ENCODE measurements at regions not wholly inside any gene's neighbourhood (a gene's known extent, or its start where the extent isn't known, plus 50 kb on each side); places are given as distances from the start of the nearest gene placed in this dataset.

DNA sequence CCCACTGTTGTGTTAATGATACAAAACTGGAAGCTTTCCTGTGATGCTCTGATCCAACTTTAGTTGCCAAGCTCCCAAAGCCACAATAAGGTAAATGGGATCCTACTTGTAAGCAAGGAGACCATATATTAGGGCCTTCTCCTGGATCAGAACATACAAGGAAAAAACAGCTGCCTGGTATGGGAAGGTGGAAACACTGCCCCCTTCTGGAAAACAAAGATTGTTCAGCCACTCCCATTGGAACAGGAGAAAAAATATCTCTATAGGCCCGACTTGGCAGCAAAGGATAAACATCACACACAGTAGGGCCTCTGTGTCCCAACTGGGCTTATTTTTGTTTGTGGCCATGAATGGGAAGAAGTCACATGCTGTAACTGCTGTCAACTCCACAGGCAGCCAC, 166.5 kb downstream of the TBX22 start:
- Histone ChIP-seq H3K9me3 (no peaks in the 10 kb centered on the region), H3K36me3 (replicated peaks in 1 of 2; ENCODE audit: control insufficient read depth in 1 of 2, insufficient read depth in 2 of 2, low read length in 1 of 2) (no peaks in the 10 kb centered on the region), H3F3A (replicated peaks; ENCODE audit: insufficient read depth) (no peaks in the 10 kb centered on the region), H3K9ac (no peak overlapping the region), H3K4me1 (ENCODE audit: control insufficient read depth in 1 of 2, insufficient read depth in 2 of 2, low read depth in 1 of 2, low read length in 1 of 2) (no peaks in the 10 kb centered on the region), H3K4me3 (ENCODE audit: low read depth in 2 of 2, low read length in 1 of 2) (no peak overlapping the region), H3K27ac (ENCODE audit: low read depth in 2 of 2, low read length in 1 of 2) (no peak overlapping the region), H3K9me2 (no peaks in the 10 kb centered on the region), H2AFZ (ENCODE audit: low read depth) (no peak overlapping the region), H3K79me2 (ENCODE audit: insufficient read depth) (no peaks in the 10 kb centered on the region), H3K27me3 (ENCODE audit: insufficient read depth) (no peaks in the 10 kb centered on the region), H4K20me1 (ENCODE audit: insufficient read depth) (no peaks in the 10 kb centered on the region), H3K4me2 (no peak overlapping the region)
- DNase-seq, result no peak
- POLR2A ChIA-PET, result no interaction called here
- 0% methylated on average over 1 of the region's 1 CpG for WGBS (ENCODE audit: low lambda C conversion rate)
- CTCF ChIA-PET, result interaction anchor here (0.9 to 1.4 kb wide), 2 partner anchors 11 to 14 kb away, joined by 3 read pairs; no protein-coding TSS in a partner anchor
- TF ChIP-seq RAD21 (IDR thresholded peaks at IDR 0.05; ENCODE audit: low read length) (peak; percentile 10; the same call in 1 of the 2 replicates), GATA2 (CRISPR knock-in tag; IDR thresholded peaks at IDR 0.05) (no peak), YY1 (IDR thresholded peaks at IDR 0.05; ENCODE audit: low read depth) (no peak), MXI1 (IDR thresholded peaks at IDR 0.05; ENCODE audit: low read depth, low read length) (no peak), JUND (IDR thresholded peaks at IDR 0.05) (no peak), TCF12 (IDR thresholded peaks at IDR 0.05) (no peak), FOXJ3 (CRISPR knock-in tag; IDR thresholded peaks at IDR 0.05) (no peak)
- TF ChIP-seq, protein P1, sequence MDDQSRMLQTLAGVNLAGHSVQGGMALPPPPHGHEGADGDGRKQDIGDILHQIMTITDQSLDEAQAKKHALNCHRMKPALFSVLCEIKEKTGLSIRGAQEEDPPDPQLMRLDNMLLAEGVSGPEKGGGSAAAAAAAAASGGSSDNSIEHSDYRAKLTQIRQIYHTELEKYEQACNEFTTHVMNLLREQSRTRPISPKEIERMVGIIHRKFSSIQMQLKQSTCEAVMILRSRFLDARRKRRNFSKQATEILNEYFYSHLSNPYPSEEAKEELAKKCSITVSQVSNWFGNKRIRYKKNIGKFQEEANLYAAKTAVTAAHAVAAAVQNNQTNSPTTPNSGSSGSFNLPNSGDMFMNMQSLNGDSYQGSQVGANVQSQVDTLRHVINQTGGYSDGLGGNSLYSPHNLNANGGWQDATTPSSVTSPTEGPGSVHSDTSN (IDR thresholded peaks at IDR 0.05), result no peak
- TF ChIP-seq, protein P2, sequence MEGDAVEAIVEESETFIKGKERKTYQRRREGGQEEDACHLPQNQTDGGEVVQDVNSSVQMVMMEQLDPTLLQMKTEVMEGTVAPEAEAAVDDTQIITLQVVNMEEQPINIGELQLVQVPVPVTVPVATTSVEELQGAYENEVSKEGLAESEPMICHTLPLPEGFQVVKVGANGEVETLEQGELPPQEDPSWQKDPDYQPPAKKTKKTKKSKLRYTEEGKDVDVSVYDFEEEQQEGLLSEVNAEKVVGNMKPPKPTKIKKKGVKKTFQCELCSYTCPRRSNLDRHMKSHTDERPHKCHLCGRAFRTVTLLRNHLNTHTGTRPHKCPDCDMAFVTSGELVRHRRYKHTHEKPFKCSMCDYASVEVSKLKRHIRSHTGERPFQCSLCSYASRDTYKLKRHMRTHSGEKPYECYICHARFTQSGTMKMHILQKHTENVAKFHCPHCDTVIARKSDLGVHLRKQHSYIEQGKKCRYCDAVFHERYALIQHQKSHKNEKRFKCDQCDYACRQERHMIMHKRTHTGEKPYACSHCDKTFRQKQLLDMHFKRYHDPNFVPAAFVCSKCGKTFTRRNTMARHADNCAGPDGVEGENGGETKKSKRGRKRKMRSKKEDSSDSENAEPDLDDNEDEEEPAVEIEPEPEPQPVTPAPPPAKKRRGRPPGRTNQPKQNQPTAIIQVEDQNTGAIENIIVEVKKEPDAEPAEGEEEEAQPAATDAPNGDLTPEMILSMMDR (IDR thresholded peaks at IDR 0.05), result peak; percentile 47
- TF ChIP-seq, protein P3, sequence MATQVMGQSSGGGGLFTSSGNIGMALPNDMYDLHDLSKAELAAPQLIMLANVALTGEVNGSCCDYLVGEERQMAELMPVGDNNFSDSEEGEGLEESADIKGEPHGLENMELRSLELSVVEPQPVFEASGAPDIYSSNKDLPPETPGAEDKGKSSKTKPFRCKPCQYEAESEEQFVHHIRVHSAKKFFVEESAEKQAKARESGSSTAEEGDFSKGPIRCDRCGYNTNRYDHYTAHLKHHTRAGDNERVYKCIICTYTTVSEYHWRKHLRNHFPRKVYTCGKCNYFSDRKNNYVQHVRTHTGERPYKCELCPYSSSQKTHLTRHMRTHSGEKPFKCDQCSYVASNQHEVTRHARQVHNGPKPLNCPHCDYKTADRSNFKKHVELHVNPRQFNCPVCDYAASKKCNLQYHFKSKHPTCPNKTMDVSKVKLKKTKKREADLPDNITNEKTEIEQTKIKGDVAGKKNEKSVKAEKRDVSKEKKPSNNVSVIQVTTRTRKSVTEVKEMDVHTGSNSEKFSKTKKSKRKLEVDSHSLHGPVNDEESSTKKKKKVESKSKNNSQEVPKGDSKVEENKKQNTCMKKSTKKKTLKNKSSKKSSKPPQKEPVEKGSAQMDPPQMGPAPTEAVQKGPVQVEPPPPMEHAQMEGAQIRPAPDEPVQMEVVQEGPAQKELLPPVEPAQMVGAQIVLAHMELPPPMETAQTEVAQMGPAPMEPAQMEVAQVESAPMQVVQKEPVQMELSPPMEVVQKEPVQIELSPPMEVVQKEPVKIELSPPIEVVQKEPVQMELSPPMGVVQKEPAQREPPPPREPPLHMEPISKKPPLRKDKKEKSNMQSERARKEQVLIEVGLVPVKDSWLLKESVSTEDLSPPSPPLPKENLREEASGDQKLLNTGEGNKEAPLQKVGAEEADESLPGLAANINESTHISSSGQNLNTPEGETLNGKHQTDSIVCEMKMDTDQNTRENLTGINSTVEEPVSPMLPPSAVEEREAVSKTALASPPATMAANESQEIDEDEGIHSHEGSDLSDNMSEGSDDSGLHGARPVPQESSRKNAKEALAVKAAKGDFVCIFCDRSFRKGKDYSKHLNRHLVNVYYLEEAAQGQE (IDR thresholded peaks at IDR 0.05; ENCODE audit: low read depth, low read length), result no peak

DNA sequence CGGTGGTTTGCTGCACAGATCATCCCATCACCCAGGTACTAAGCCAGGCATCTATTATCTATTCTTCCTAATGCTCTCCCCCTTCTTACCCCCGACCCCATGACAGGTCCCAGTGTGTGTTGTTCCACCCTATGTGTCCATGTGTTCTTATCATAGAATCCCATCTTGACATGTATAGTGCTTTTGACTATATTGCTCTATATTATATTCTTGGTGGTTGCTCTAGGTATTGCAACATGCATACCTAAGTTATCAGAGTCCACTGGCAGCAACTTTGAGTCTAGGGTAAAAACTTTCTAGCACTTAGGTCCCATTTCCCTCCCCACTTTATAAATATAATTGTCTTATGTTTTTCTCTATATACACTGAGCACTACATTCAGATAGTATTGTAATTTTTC, 170.3 kb downstream of the TBX22 start:
- TF ChIP-seq, protein P1 (IDR thresholded peaks at IDR 0.05), result no peak
- TF ChIP-seq EP300 (IDR thresholded peaks at IDR 0.05; ENCODE audit: borderline replicate concordance in 1 of 2, low read depth in 1 of 2, low read length in 1 of 2), result no peak
- no peak for TF ChIP-seq SIN3A (IDR thresholded peaks at IDR 0.05; ENCODE audit: borderline replicate concordance, low read depth, low read length)
- no peak for TF ChIP-seq FOXJ3 (CRISPR knock-in tag; IDR thresholded peaks at IDR 0.05)
- Histone ChIP-seq H3K4me3 (ENCODE audit: low read depth in 2 of 2, low read length in 1 of 2) (no peak overlapping the region), H3K9me2 (no peaks in the 10 kb centered on the region), H3K4me1 (ENCODE audit: control insufficient read depth in 1 of 2, insufficient read depth in 2 of 2, low read depth in 1 of 2, low read length in 1 of 2) (no peaks in the 10 kb centered on the region), H3K27ac (ENCODE audit: low read depth in 2 of 2, low read length in 1 of 2) (no peak overlapping the region), H4K20me1 (ENCODE audit: insufficient read depth) (no peaks in the 10 kb centered on the region), H3K36me3 (replicated peaks in 1 of 2; ENCODE audit: control insufficient read depth in 1 of 2, insufficient read depth in 2 of 2, low read length in 1 of 2) (no peaks in the 10 kb centered on the region), H3K9ac (no peak overlapping the region), H2AFZ (ENCODE audit: low read depth) (no peak overlapping the region), H3K4me2 (no peak overlapping the region), H3K79me2 (ENCODE audit: insufficient read depth) (no peaks in the 10 kb centered on the region), H3F3A (replicated peaks; ENCODE audit: insufficient read depth) (no peaks in the 10 kb centered on the region), H3K27me3 (ENCODE audit: insufficient read depth) (no peaks in the 10 kb centered on the region), H3K9me3 (no peaks in the 10 kb centered on the region)
- ChIA-PET POLR2A (no interaction called here), CTCF (no interaction called here)
- DNase-seq, result no peak
- 2% methylated on average over 2 of the region's 2 CpGs for WGBS (ENCODE audit: low lambda C conversion rate)

All from SK-N-SH (cell line).